Duodenal mucosa (tissue), 2 donors: ENCODE measurements at regions not wholly inside any gene's neighbourhood (a gene's known extent, or its start where the extent isn't known, plus 50 kb on each side); places are given as distances from the start of the nearest gene placed in this dataset.

Experiments used
- H3K27ac ChIP-seq: one replicate; pipeline ENCODE4 v1.7.0; 2013; ENCODE audit warnings: low read depth, low read length
- H3K27me3 ChIP-seq, 2 donors: one replicate each; pipeline ENCODE4 v1.7.0; 2013; ENCODE audit warnings: low read length in 2 of 2, control low read depth in 1 of 2; ENCODE audit not compliant: insufficient read depth in 2 of 2, control insufficient read depth in 1 of 2
- H3K36me3 ChIP-seq, 2 donors: one replicate each; pipeline ENCODE4 v1.7.0; 2013; ENCODE audit warnings: low read length in 2 of 2, control low read depth in 1 of 2; ENCODE audit not compliant: insufficient read depth in 2 of 2, control insufficient read depth in 1 of 2
- H3K4me1 ChIP-seq, 2 donors: one replicate each; pipeline ENCODE4 v1.7.0; 2013; ENCODE audit warnings: low read length in 2 of 2, control low read depth in 1 of 2; ENCODE audit not compliant: insufficient read depth in 2 of 2, control insufficient read depth in 1 of 2
- H3K4me3 ChIP-seq, 2 donors: one replicate each; pipeline ENCODE4 v1.7.0; 2013; ENCODE audit warnings: low read length in 2 of 2, low read depth in 1 of 2
- H3K9ac ChIP-seq, 2 donors: one replicate each; pipeline ENCODE4 v1.7.0; 2013; ENCODE audit warnings: low read length in 2 of 2, low read depth in 1 of 2
- H3K9me3 ChIP-seq, 2 donors: one replicate each; pipeline ENCODE4 v1.7.0; 2013; ENCODE audit warnings: low read length in 2 of 2, control low read depth in 1 of 2; ENCODE audit not compliant: control insufficient read depth in 1 of 2

DNA sequence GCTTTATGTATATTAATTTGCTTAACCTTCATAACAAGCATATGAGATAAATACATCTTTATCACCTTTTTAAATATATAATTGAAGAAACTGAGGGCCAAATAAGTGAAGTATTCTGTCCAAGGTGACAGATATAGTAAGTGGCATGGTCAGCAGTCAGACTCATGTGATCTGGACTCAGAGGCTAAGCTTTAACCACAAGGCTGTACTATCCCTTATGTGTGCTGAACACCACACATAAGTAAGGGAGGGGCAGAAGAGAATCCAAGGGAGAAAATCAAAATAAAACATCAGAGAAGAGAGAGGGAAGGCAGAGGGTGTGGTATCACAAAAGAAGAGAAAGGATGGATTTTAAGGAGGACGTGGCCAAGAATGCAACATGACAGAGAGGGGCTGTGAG, 348.4 kb downstream of the EFNB2 start:
- Histone ChIP-seq H3K4me3 (no peak overlapping the region), H3K4me1 (peaks cover 0 to 8% of the 10 kb centered on the region in 2 donors), H3K27ac (no peak overlapping the region), H3K36me3 (no peaks in the 10 kb centered on the region), H3K27me3 (no peaks in the 10 kb centered on the region), H3K9me3 (peaks cover 2 to 3% of the 10 kb centered on the region in 2 donors), H3K9ac (no peak overlapping the region)

- H3K9ac ChIP-seq: no peak overlapping the region
- no peaks in the 10 kb centered on the region for H3K36me3 ChIP-seq
- H3K9me3 ChIP-seq: peaks cover 2 to 3% of the 10 kb centered on the region in 2 donors
- H3K27me3 ChIP-seq: no peaks in the 10 kb centered on the region
- no peak overlapping the region for H3K4me3 ChIP-seq
- H3K27ac ChIP-seq: no peak overlapping the region
- peaks cover 0 to 8% of the 10 kb centered on the region in 2 donors for H3K4me1 ChIP-seq
Observed at GRCh38 chr13:106186366-106187030, 349.0 kb downstream of the EFNB2 start.

DNA sequence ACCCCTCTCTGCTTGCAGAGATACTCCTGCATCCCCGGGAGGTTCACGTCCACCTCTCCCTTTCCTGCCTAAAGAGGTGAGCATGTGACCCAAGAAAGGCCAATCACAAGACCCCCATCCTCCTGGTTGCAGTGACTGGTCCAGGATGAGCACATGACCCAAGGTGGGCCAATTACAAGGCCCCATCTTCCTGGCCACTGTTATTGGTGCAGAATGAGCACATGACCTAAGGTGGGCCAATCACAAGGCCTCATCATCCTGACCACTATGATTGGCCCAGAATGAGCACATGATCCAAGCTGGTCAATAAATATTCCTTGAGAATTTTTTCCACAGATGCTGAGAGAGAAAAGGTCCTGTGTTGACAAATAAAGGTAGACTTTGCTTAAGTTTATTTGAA, 350.7 kb downstream of the EFNB2 start:
- H3K4me1 ChIP-seq: peaks cover 0 to 8% of the 10 kb centered on the region in 2 donors
- H3K9me3 ChIP-seq: peaks cover 5 to 10% of the 10 kb centered on the region in 2 donors
- H3K36me3 ChIP-seq: no peaks in the 10 kb centered on the region
- H3K9ac ChIP-seq: no peak overlapping the region
- no peaks in the 10 kb centered on the region for H3K27me3 ChIP-seq
- no peak overlapping the region for H3K4me3 ChIP-seq
- no peak overlapping the region for H3K27ac ChIP-seq

- no peaks in the 10 kb centered on the region for H3K36me3 ChIP-seq
- no peaks in the 10 kb centered on the region for H3K27me3 ChIP-seq
- H3K27ac ChIP-seq: no peak overlapping the region
Observed at GRCh38 chr13:106183410-106184065, 351.9 kb downstream of the EFNB2 start.

GRCh38 chr13:106182404-106182803, 353.1 kb downstream of the EFNB2 start:
- H3K4me1 ChIP-seq: peaks cover 0 to 8% of the 10 kb centered on the region in 2 donors
- no peak overlapping the region for H3K4me3 ChIP-seq
- H3K9ac ChIP-seq: no peak overlapping the region
- no peaks in the 10 kb centered on the region for H3K27me3 ChIP-seq
- H3K27ac ChIP-seq: no peak overlapping the region
- no peaks in the 10 kb centered on the region for H3K36me3 ChIP-seq
- H3K9me3 ChIP-seq: peaks cover 5 to 17% of the 10 kb centered on the region in 2 donors

More at GRCh38 chr13:106183410-106184065, 351.9 kb downstream of the EFNB2 start:
- Histone ChIP-seq H3K9me3 (peaks cover 5 to 17% of the 10 kb centered on the region in 2 donors), H3K9ac (no peak overlapping the region), H3K4me1 (peaks cover 0 to 8% of the 10 kb centered on the region in 2 donors), H3K4me3 (peak overlapping the region in 1 of 2 donors; percentile 33)

GRCh38 chr13:106178816-106179215, 356.6 kb downstream of the EFNB2 start:
- Histone ChIP-seq H3K27me3 (no peaks in the 10 kb centered on the region), H3K27ac (no peak overlapping the region), H3K9me3 (peaks cover 3 to 14% of the 10 kb centered on the region in 2 donors), H3K9ac (no peak overlapping the region), H3K4me1 (peaks cover 0 to 7% of the 10 kb centered on the region in 2 donors), H3K36me3 (no peaks in the 10 kb centered on the region), H3K4me3 (no peak overlapping the region)

- Histone ChIP-seq H3K4me3 (no peak overlapping the region), H3K4me1 (no peaks in the 10 kb centered on the region), H3K36me3 (no peaks in the 10 kb centered on the region), H3K9me3 (peaks cover 3 to 14% of the 10 kb centered on the region in 2 donors), H3K9ac (no peak overlapping the region), H3K27me3 (no peaks in the 10 kb centered on the region), H3K27ac (no peak overlapping the region)
Observed at GRCh38 chr13:106177146-106177545, 358.3 kb downstream of the EFNB2 start.

DNA sequence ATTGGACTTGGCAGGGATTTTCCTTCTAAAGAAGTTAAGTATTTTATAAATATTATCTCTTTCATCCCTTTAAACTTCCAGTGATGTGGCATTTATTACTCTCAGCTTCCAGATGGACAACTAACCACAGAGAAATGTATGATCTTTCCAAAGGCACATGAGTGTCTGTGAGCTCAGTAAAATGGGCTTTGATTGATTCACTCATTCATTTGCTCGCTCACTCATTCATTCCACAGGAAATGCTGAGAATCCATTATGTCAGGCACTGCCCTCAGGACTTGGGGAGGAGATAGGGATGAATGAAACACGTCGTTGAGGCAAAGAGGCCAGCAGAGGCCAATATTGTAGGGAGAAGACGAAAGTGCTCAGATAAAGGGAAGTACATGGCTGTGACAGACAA, 359.3 kb downstream of the EFNB2 start:
- Histone ChIP-seq H3K9me3 (peaks cover 3 to 14% of the 10 kb centered on the region in 2 donors), H3K27me3 (no peaks in the 10 kb centered on the region), H3K27ac (no peak overlapping the region), H3K9ac (no peak overlapping the region), H3K4me3 (no peak overlapping the region), H3K4me1 (no peaks in the 10 kb centered on the region), H3K36me3 (no peaks in the 10 kb centered on the region)

- no peak overlapping the region for H3K4me3 ChIP-seq
- no peaks in the 10 kb centered on the region for H3K27me3 ChIP-seq
- H3K27ac ChIP-seq: no peak overlapping the region
- no peaks in the 10 kb centered on the region for H3K36me3 ChIP-seq
- H3K9me3 ChIP-seq: no peaks in the 10 kb centered on the region
- no peak overlapping the region for H3K9ac ChIP-seq
- H3K4me1 ChIP-seq: no peaks in the 10 kb centered on the region
Observed at GRCh38 chr13:106173891-106174610, 361.4 kb downstream of the EFNB2 start.

DNA sequence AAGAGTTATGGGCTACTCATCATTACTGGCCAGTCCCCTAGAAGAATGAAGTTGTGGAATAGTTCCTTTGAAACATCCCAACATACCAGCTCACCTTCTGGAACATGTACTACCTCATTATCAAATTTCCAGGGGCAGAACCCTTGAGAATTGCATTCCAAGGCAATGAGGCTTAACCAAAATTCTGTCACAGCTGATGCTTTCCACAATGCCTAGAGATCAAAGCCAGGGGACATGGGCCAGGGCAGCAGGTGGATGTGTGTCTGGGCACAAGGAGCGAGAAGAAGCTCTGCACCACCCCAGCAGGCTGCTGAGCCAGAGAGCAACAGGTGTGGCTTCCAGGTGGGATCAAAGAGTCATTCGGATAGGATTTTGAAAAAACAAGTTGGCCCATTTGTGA, 362.1 kb downstream of the EFNB2 start:
- H3K9ac ChIP-seq: no peak overlapping the region
- H3K9me3 ChIP-seq: no peaks in the 10 kb centered on the region
- no peak overlapping the region for H3K4me3 ChIP-seq
- no peaks in the 10 kb centered on the region for H3K27me3 ChIP-seq
- no peaks in the 10 kb centered on the region for H3K36me3 ChIP-seq
- H3K27ac ChIP-seq: no peak overlapping the region
- H3K4me1 ChIP-seq: no peaks in the 10 kb centered on the region
